HG03460 (cell line): ENCODE measurements at regions not wholly inside any gene's neighbourhood (a gene's known extent, or its start where the extent isn't known, plus 50 kb on each side); places are given as distances from the start of the nearest gene placed in this dataset.

Experiments used
- ATAC-seq: cut with Tn5 transposase; IDR thresholded peaks from one replicate; pipeline ENCODE4 v1.9.1; 2021; ENCODE audit not compliant: unreplicated experiment

- no peak for ATAC-seq
Observed at GRCh38 chr13:97110936-97111335, 111.2 kb upstream of the MBNL2 start.

- ATAC-seq = no peak
Observed at GRCh38 chr13:97111756-97112155, 110.4 kb upstream of the MBNL2 start.

GRCh38 chr13:97112446-97113152, 109.5 kb upstream of the MBNL2 start:
- ATAC-seq = no peak

GRCh38 chr13:97113231-97114001, 108.7 kb upstream of the MBNL2 start:
- no peak for ATAC-seq

GRCh38 chr13:97114651-97115050, 107.5 kb upstream of the MBNL2 start:
- no peak for ATAC-seq

- ATAC-seq = no peak
Observed at GRCh38 chr13:97116754-97117153, 105.4 kb upstream of the MBNL2 start.

GRCh38 chr13:97117388-97117910, 104.7 kb upstream of the MBNL2 start:
- no peak for ATAC-seq

GRCh38 chr13:97119943-97120342, 102.2 kb upstream of the MBNL2 start:
- ATAC-seq = no peak

- no peak for ATAC-seq
Observed at GRCh38 chr13:97120346-97120745, 101.8 kb upstream of the MBNL2 start.

GRCh38 chr13:97120976-97121375, 101.2 kb upstream of the MBNL2 start:
- no peak for ATAC-seq

- ATAC-seq = no peak
Observed at GRCh38 chr13:97121894-97122293, 100.2 kb upstream of the MBNL2 start.

GRCh38 chr13:97122381-97122996, 99.6 kb upstream of the MBNL2 start:
- ATAC-seq = no peak

- no peak for ATAC-seq
Observed at GRCh38 chr13:97124206-97124605, 97.9 kb upstream of the MBNL2 start.

- ATAC-seq = peak; percentile 45
Observed at GRCh38 chr13:97124915-97125809, 97.0 kb upstream of the MBNL2 start.

- ATAC-seq = peak; percentile 86
Observed at GRCh38 chr13:97125810-97126738, 96.1 kb upstream of the MBNL2 start.

GRCh38 chr13:97127842-97128241, 94.3 kb upstream of the MBNL2 start:
- no peak for ATAC-seq

GRCh38 chr13:97130190-97130589, 91.9 kb upstream of the MBNL2 start:
- no peak for ATAC-seq

- no peak for ATAC-seq
Observed at GRCh38 chr13:97131447-97131846, 90.7 kb upstream of the MBNL2 start.

GRCh38 chr13:97133554-97133953, 88.6 kb upstream of the MBNL2 start:
- ATAC-seq = no peak

GRCh38 chr13:97133955-97134354, 88.2 kb upstream of the MBNL2 start:
- no peak for ATAC-seq
